AG10803 (cell line): ENCODE measurements at regions not wholly inside any gene's neighbourhood (a gene's known extent, or its start where the extent isn't known, plus 50 kb on each side); places are given as distances from the start of the nearest gene placed in this dataset.

Experiments used
- DNase-seq: peaks from one replicate; pipeline ENCODE4 v3.0.0; 2010; ENCODE audit warnings: low read depth
- H3K4me3 ChIP-seq: 2 replicates; pipeline ENCODE4 v1.5.1; 2011; ENCODE audit warnings: mild to moderate bottlenecking, low read length, control low read depth
- CTCF ChIP-seq: conservative IDR thresholded peaks from 2 replicates; pipeline ENCODE4 v1.5.1; 2011; ENCODE audit warnings: mild to moderate bottlenecking, low read length, control low read depth, inconsistent platforms

GRCh38 chr13:30359991-30360390 lies 52.6 kb upstream of the KATNAL1 start:
- no peak for TF ChIP-seq CTCF
- DNase-seq, result no peak
- no peak overlapping the region for H3K4me3 ChIP-seq

GRCh38 chr13:30360586-30360985 lies 53.2 kb upstream of the KATNAL1 start:
- TF ChIP-seq CTCF, result no peak
- DNase-seq, result no peak
- no peak overlapping the region for H3K4me3 ChIP-seq

- no peak overlapping the region for H3K4me3 ChIP-seq
- no peak for DNase-seq
- TF ChIP-seq CTCF, result no peak
Measured at GRCh38 chr13:30362005-30362788, 54.8 kb upstream of the KATNAL1 start.

- TF ChIP-seq CTCF, result no peak
- peak; percentile 13 for DNase-seq
- H3K4me3 ChIP-seq, result no peak overlapping the region
Measured at GRCh38 chr13:30362869-30363268, 55.5 kb upstream of the KATNAL1 start.

GRCh38 chr13:30363725-30364124 lies 56.4 kb upstream of the KATNAL1 start:
- H3K4me3 ChIP-seq, result no peak overlapping the region
- no peak for TF ChIP-seq CTCF
- no peak for DNase-seq

GRCh38 chr13:30364133-30364532 lies 56.8 kb upstream of the KATNAL1 start:
- no peak overlapping the region for H3K4me3 ChIP-seq
- no peak for TF ChIP-seq CTCF
- DNase-seq, result no peak

GRCh38 chr13:30364876-30365275 lies 57.4 kb upstream of the UBE2L5 start:
- TF ChIP-seq CTCF, result no peak
- peak; percentile 42 for DNase-seq
- no peak overlapping the region for H3K4me3 ChIP-seq
